ENCODE measurements at regions not wholly inside any gene's neighbourhood (a gene's known extent, or its start where the extent isn't known, plus 50 kb on each side); places are given as distances from the start of the nearest gene placed in this dataset.
"Not testable (repeated sequence)": the region's sequence is repeated elsewhere in the genome, so short reads cannot be mapped to it uniquely, and the experiment has no call there.

GRCh38 chr6:137802408-137803182 lies 64.5 kb upstream of the TNFAIP3 start:
- no peak for DNase-seq (ENCODE audit: low spot score)

DNA sequence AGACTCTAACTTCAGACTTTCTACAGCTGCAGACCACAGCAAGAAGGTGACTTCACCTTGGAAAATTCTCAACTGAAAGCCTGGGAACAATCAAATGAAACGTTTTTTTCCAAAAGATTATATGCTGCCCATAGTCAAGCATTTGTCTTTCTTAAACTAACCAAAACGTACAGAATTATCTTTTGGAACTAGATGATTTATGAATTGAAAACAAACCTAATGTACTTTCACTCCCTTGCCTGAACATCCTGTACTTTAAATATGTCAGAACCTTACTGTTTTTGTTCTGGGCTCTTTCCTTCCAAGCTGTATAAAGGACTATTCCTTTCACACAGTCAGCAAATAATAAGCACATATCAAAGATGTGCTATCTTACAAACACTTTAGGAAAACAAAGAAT lies 62.4 kb upstream of the TNFAIP3 start:
- no peak for DNase-seq (ENCODE audit: low spot score)

- no peak for DNase-seq (ENCODE audit: low spot score)
Observed at GRCh38 chr6:137805622-137806021, 61.4 kb upstream of the TNFAIP3 start.

GRCh38 chr6:137806914-137807682 lies 60.0 kb upstream of the TNFAIP3 start:
- no peak for DNase-seq (ENCODE audit: low spot score)

- no peak for DNase-seq (ENCODE audit: low spot score)
Observed at GRCh38 chr6:137808191-137808590, 58.9 kb upstream of the TNFAIP3 start.

DNA sequence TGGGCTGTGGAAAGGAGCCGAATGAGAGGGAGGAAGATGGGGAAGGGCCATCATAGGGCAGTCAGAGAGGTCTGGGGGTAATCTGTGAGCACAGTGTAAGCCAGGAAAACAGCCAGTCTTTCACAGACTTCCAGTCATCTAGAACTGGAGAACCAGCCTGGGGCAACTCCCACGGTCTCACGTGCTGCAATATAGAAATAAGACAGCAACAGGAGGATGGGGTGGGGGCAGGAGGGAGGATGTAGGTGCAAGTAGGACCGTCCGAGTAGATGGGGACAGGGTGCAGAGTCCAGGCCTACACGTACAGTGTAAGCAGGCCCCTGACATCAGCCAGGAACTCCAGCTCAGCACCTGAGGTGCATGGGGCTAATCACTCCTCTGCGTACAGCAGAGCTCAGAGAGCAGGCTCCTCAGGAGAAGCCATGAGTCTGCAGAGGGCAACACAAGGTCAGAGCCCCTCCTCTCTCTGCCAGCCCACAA lies 58.2 kb upstream of the TNFAIP3 start:
- DNase-seq (ENCODE audit: low spot score) = no peak

GRCh38 chr6:137809895-137810553 lies 57.0 kb upstream of the TNFAIP3 start:
- DNase-seq (ENCODE audit: low spot score) = not testable (repeated sequence)

GRCh38 chr6:137810554-137811120 lies 56.4 kb upstream of the TNFAIP3 start:
- DNase-seq (ENCODE audit: low spot score) = no peak

DNA sequence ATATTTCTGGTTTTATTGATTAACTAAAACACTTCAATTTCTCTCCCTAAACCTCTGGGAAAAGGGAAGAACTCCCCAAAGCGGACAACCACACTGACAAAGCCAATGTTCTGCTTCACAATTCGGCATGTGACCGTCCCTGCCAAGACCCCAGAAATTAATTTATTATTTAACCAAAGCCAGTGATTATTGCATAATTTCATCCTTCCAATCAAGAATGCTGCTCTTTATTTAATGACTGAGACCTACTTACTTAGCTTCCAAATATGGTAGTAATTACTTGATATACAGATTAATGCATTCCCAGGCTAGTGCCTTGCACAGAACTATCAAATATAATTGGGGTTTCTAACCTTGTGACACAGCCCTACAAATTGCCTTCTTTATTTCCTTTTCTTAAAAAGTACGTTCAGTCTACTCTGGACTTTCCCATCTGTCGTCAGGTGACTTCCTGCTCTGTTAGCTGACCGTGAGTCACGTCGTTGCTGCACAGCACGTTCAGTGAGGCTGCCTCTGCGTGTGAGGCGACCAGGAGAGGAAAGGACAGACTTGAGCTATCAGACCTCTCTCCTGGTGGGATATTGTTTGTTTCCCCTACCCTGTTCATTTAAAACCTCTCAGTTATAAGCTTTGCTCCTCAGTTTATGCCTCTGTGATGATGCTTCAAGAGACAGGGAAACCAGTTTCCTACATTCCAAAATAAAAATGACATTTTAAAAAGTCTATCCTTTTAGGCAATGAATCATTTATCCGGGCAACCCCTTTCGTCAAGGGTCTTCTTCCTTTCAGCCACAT lies 55.7 kb upstream of the TNFAIP3 start:
- DNase-seq (ENCODE audit: low spot score) = peak; percentile 47

DNA sequence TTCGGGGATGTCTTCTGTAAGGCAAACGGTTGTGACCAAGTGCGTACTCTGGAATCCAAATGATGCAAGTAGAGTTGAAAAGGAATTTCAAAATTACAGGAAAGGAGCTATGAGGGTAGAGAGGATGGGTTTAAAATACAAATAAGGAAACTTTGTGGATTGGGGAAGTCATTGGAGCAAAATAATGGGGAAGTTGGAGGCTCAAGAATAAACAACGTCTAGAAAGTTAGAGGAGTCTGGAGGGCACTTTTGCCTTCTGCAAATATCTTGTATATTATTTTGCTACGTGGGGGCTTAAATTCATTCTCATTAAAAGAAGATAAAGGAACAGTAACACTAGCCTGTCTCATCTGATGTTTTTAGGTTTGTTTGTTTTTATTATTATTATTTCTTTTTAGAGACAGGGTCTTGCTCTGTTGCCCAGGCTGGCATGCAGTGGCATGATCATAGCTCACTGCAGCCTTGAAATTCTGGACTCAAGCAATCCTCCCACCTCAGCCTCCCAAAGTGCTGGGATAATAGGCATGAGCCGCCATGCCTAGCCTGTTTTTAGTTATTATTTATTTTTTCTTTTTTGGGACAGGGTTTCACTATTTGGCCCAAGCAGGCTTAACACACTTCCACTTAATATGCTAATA lies 55.0 kb upstream of the TNFAIP3 start:
- DNase-seq (ENCODE audit: low spot score) = peak; percentile 30

- DNase-seq (ENCODE audit: low spot score) = no peak
Observed at GRCh38 chr6:137813308-137813970, 53.6 kb upstream of the TNFAIP3 start.

DNA sequence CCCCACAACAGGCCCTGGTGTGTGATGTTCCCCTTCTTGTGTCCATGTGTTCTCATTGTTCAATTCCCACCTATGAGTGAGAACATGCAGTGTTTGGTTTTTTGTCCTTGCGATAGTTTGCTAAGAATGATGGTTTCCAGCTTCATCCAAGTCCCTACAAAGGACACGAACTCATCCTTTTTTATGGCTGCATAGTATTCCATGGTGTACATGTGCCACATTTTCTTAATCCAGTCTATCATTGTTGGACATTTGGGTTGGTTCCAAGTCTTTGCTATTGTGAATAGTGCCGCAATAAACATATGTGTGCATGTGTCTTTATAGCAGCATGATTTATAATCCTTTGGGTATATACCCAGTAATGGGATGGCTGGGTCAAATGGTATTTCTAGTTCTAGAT lies 53.0 kb upstream of the TNFAIP3 start:
- DNase-seq (ENCODE audit: low spot score) = not testable (repeated sequence)

DNA sequence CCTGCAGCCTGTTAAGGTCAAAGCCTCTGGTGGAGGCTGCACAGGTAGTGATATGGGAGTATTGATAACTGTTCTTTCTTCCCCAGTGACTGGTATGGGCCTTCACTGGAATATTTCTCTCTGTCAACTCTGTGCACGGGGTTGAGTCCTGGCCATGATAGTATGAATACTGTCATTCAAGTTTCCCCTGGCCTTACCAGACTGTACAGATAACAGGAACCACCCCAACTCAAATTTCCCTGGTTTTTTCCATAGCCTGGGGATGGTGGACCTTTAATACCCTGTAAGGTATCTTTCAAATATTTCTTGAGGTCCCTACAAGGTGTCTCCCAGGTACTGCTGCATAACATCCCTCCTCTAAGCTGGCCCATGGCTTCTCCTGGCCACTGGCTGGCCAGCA lies 51.4 kb upstream of the TNFAIP3 start:
- no peak for DNase-seq (ENCODE audit: low spot score)

GRCh38 chr6:137816133-137816579 lies 50.9 kb upstream of the TNFAIP3 start:
- no peak for DNase-seq (ENCODE audit: low spot score)

GRCh38 chr6:137816688-137817618 lies 50.1 kb upstream of the TNFAIP3 start:
- DNase-seq (ENCODE audit: low spot score) = no peak
